ENCODE measurements at regions not wholly inside any gene's neighbourhood (a gene's known extent, or its start where the extent isn't known, plus 50 kb on each side); places are given as distances from the start of the nearest gene placed in this dataset.

- TF ChIP-seq POLR2AphosphoS5 (IDR thresholded peaks at IDR 0.05; ENCODE audit: low read depth, low read length) (no peak), REST (IDR thresholded peaks at IDR 0.05; ENCODE audit: insufficient read depth in 1 of 2, low read depth in 2 of 2, low read length in 2 of 2) (no peak), TAF1 (IDR thresholded peaks at IDR 0.05; ENCODE audit: borderline replicate concordance, insufficient read depth, low read length) (no peak)
These were observed 146.9 kb upstream of the EPHA7 start for GRCh38 chr6:93566285-93566684.

Data from PFSK-1 (cell line).